HL-60 (cell line): ENCODE measurements at regions not wholly inside any gene's neighbourhood (a gene's known extent, or its start where the extent isn't known, plus 50 kb on each side); places are given as distances from the start of the nearest gene placed in this dataset.

ENCODE experiments used
- DNase-seq, 2 experiments: peaks; one replicate each; pipeline ENCODE4 v3.0.0-alpha.2; 2010 to 2020; ENCODE audit warnings: low read depth in 1 of 2, low spot score in 1 of 2
- H3K27ac ChIP-seq: fragments of 250-450 bp; sonication (Bioruptor Pico); replicated peaks from 2 replicates; pipeline ENCODE4 v1.5.1; 2020; ENCODE audit warnings: mild to moderate bottlenecking, moderate library complexity
- H3K27me3 ChIP-seq: fragments of 250-450 bp; sonication (Bioruptor Pico); 2 replicates; pipeline ENCODE4 v1.5.1; 2021; ENCODE audit warnings: mild to moderate bottlenecking, moderate library complexity; ENCODE audit not compliant: insufficient read depth, poor library complexity, severe bottlenecking
- H3K4me3 ChIP-seq: replicated peaks from 2 replicates; pipeline ENCODE4 v1.5.1; 2011; ENCODE audit warnings: mild to moderate bottlenecking, control low read depth, low read length; ENCODE audit not compliant: insufficient read depth
- CTCF ChIP-seq: IDR thresholded peaks from one replicate; pipeline ENCODE4 v1.5.1; 2011; ENCODE audit warnings: low read length, control low read depth, inconsistent platforms; ENCODE audit not compliant: insufficient read depth
- GABPA ChIP-seq: IDR thresholded peaks from 2 replicates; pipeline ENCODE4 v1.6.1; 2012; ENCODE audit warnings: low read depth
- POLR2AphosphoS5 ChIP-seq: IDR thresholded peaks from 2 replicates; pipeline ENCODE4 v1.6.1; 2012; ENCODE audit warnings: low read depth
- REST ChIP-seq: IDR thresholded peaks from 2 replicates; pipeline ENCODE4 v1.6.1; 2012; ENCODE audit warnings: low read depth; ENCODE audit not compliant: insufficient replicate concordance
- SPI1 ChIP-seq: IDR thresholded peaks from 2 replicates; pipeline ENCODE4 v1.6.1; 2012; ENCODE audit warnings: low read depth, mild to moderate bottlenecking, borderline replicate concordance

GRCh38 chr20:22927537-22927936 lies 107.6 kb upstream of the SSTR4 start:
- no peak overlapping the region for H3K27ac ChIP-seq
- TF ChIP-seq SPI1 (no peak), GABPA (no peak), POLR2AphosphoS5 (no peak), REST (no peak), CTCF (no peak)

GRCh38 chr20:22928679-22929078 lies 106.4 kb upstream of the SSTR4 start:
- TF ChIP-seq POLR2AphosphoS5 = no peak
- no peak for TF ChIP-seq GABPA
- no peak for TF ChIP-seq CTCF
- no peak for TF ChIP-seq SPI1
- TF ChIP-seq REST = no peak
- no peak for DNase-seq
- no peak overlapping the region for H3K4me3 ChIP-seq

More at GRCh38 chr20:22927537-22927936, 107.6 kb upstream of the SSTR4 start:
- no peak for DNase-seq
- H3K27me3 ChIP-seq = no peaks in the 10 kb centered on the region
- no peak overlapping the region for H3K4me3 ChIP-seq

GRCh38 chr20:22929661-22930060 lies 105.5 kb upstream of the SSTR4 start:
- TF ChIP-seq SPI1 = no peak
- TF ChIP-seq REST = no peak
- TF ChIP-seq POLR2AphosphoS5 = no peak
- no peak for TF ChIP-seq GABPA
- TF ChIP-seq CTCF = no peak
- H3K27me3 ChIP-seq = no peaks in the 10 kb centered on the region

More at GRCh38 chr20:22928679-22929078, 106.4 kb upstream of the SSTR4 start:
- H3K27ac ChIP-seq = no peak overlapping the region
- H3K27me3 ChIP-seq = no peaks in the 10 kb centered on the region

More at GRCh38 chr20:22929661-22930060, 105.5 kb upstream of the SSTR4 start:
- Histone ChIP-seq H3K27ac (no peak overlapping the region), H3K4me3 (no peak overlapping the region)
- DNase-seq = no peak
